GM18868 (cell line): ENCODE measurements at regions not wholly inside any gene's neighbourhood (a gene's known extent, or its start where the extent isn't known, plus 50 kb on each side); places are given as distances from the start of the nearest gene placed in this dataset.
"Not testable (repeated sequence)": the region's sequence is repeated elsewhere in the genome, so short reads cannot be mapped to it uniquely, and the experiment has no call there.

ENCODE experiments used
- ATAC-seq: cut with Tn5 transposase; IDR thresholded peaks from one replicate; pipeline ENCODE4 v1.9.1; 2021; ENCODE audit warnings: mild to moderate bottlenecking, moderate library complexity; ENCODE audit not compliant: unreplicated experiment

GRCh38 chr6:40849546-40849945 is 189.5 kb downstream of the UNC5CL start:
- no peak for ATAC-seq

GRCh38 chr6:40848868-40849514 is 190.0 kb downstream of the UNC5CL start:
- ATAC-seq = no peak

GRCh38 chr6:40848038-40848437 is 191.0 kb downstream of the UNC5CL start:
- no peak for ATAC-seq

GRCh38 chr6:40845553-40845952 is 193.5 kb downstream of the UNC5CL start:
- no peak for ATAC-seq

- ATAC-seq = no peak
Measured at GRCh38 chr6:40844246-40844645, 194.8 kb downstream of the UNC5CL start.

- ATAC-seq = no peak
Measured at GRCh38 chr6:40841721-40842120, 197.3 kb downstream of the UNC5CL start.

GRCh38 chr6:40832691-40833090 is 206.3 kb downstream of the UNC5CL start:
- no peak for ATAC-seq

- ATAC-seq = no peak
Measured at GRCh38 chr6:40831381-40831780, 207.6 kb downstream of the UNC5CL start.

GRCh38 chr6:40825102-40825501 is 213.9 kb downstream of the UNC5CL start:
- no peak for ATAC-seq

GRCh38 chr6:40823917-40824891 is 214.8 kb downstream of the UNC5CL start:
- ATAC-seq = not testable (repeated sequence)

GRCh38 chr6:40822619-40823018 is 216.4 kb downstream of the UNC5CL start:
- no peak for ATAC-seq

- ATAC-seq = no peak
Measured at GRCh38 chr6:40819182-40819834, 219.7 kb downstream of the UNC5CL start.

- no peak for ATAC-seq
Measured at GRCh38 chr6:40817369-40817768, 221.7 kb downstream of the UNC5CL start.

- no peak for ATAC-seq
Measured at GRCh38 chr6:40816601-40817000, 222.4 kb downstream of the UNC5CL start.

- ATAC-seq = no peak
Measured at GRCh38 chr6:40815731-40816130, 223.3 kb downstream of the UNC5CL start.

GRCh38 chr6:40810171-40810570 is 223.0 kb upstream of the LRFN2 start:
- ATAC-seq = no peak

- ATAC-seq = no peak
Measured at GRCh38 chr6:40809627-40810026, 222.5 kb upstream of the LRFN2 start.

GRCh38 chr6:40807484-40807883 is 220.3 kb upstream of the LRFN2 start:
- ATAC-seq = no peak

- no peak for ATAC-seq
Measured at GRCh38 chr6:40806256-40806864, 219.2 kb upstream of the LRFN2 start.

- ATAC-seq = no peak
Measured at GRCh38 chr6:40805336-40805735, 218.2 kb upstream of the LRFN2 start.

- ATAC-seq = no peak
Measured at GRCh38 chr6:40804905-40805304, 217.7 kb upstream of the LRFN2 start.
